DND-41 (cell line): ENCODE measurements at regions not wholly inside any gene's neighbourhood (a gene's known extent, or its start where the extent isn't known, plus 50 kb on each side); places are given as distances from the start of the nearest gene placed in this dataset.
A peak's percentile ranks its signal among the peaks of the same experiment; 100 is the strongest.

Experiments
- ATAC-seq: fragments of 200-7000 bp; cut with Tn5 transposase; 3 replicates; pipeline ENCODE4 v1.9.1; 2021; ENCODE audit warnings: low read depth; ENCODE audit not compliant: insufficient read depth
- DNase-seq: peaks from one replicate; pipeline ENCODE4 v3.0.0-alpha.2; 2020
- H2AFZ ChIP-seq: 2 replicates; pipeline ENCODE4 v1.6.0; 2012; ENCODE audit warnings: low read depth, low read length
- H3K27ac ChIP-seq: 2 replicates; pipeline ENCODE4 v1.5.1; 2012; ENCODE audit warnings: low read length, inconsistent platforms
- H3K27me3 ChIP-seq: fragments of 200-600 bp; sonication (generic); 2 replicates; pipeline ENCODE4 v1.6.0; 2012; ENCODE audit warnings: low read length, mild to moderate bottlenecking, inconsistent platforms; ENCODE audit not compliant: insufficient read depth, poor library complexity
- H3K36me3 ChIP-seq: 2 replicates; pipeline ENCODE4 v1.5.1; 2012; ENCODE audit warnings: low read length, inconsistent platforms; ENCODE audit not compliant: insufficient read depth
- H3K4me1 ChIP-seq: 2 replicates; pipeline ENCODE4 v1.5.1; 2012; ENCODE audit warnings: mild to moderate bottlenecking, low read length; ENCODE audit not compliant: insufficient read depth
- H3K4me2 ChIP-seq: 2 replicates; pipeline ENCODE4 v1.6.0; 2012; ENCODE audit warnings: mild to moderate bottlenecking, moderate library complexity, low read length, inconsistent platforms; ENCODE audit not compliant: insufficient read depth
- H3K4me3 ChIP-seq, 2 experiments: fragments of 200-600 bp in 1 of 2; shearing (Covaris generic) in 1 of 2; 2 replicates each; pipeline ENCODE4 v1.5.1; 2012 to 2016; ENCODE audit warnings: inconsistent platforms in 2 of 2, low read length in 2 of 2, mild to moderate bottlenecking in 2 of 2, low read depth in 1 of 2, moderate library complexity in 1 of 2
- H3K79me2 ChIP-seq: 2 replicates; pipeline ENCODE4 v1.6.0; 2012; ENCODE audit warnings: low read length, inconsistent platforms; ENCODE audit not compliant: insufficient read depth
- H3K9ac ChIP-seq: 2 replicates; pipeline ENCODE4 v1.6.0; 2012; ENCODE audit warnings: low read depth, mild to moderate bottlenecking, inconsistent platforms, low read length, moderate library complexity
- H3K9me3 ChIP-seq: 2 replicates; pipeline ENCODE4 v1.5.1; 2012; ENCODE audit warnings: low read length, moderate library complexity, mild to moderate bottlenecking, inconsistent platforms; ENCODE audit not compliant: insufficient read depth, severe bottlenecking
- H4K20me1 ChIP-seq: 2 replicates; pipeline ENCODE4 v1.6.0; 2012; ENCODE audit warnings: low read length; ENCODE audit not compliant: insufficient read depth
- EZH2 ChIP-seq: IDR thresholded peaks from 3 replicates; pipeline ENCODE4 v1.6.1; 2012; ENCODE audit warnings: borderline replicate concordance, low read depth, mild to moderate bottlenecking, moderate library complexity, low read length, inconsistent platforms; ENCODE audit not compliant: severe bottlenecking
- TF ChIP-seq, protein P1 (sequence below): IDR thresholded peaks from 2 replicates; pipeline ENCODE4 v1.5.1; 2012; ENCODE audit warnings: borderline replicate concordance, low read length, moderate library complexity, mild to moderate bottlenecking; ENCODE audit not compliant: poor library complexity, severe bottlenecking; ENCODE audit errors: extremely low read depth

DNA sequence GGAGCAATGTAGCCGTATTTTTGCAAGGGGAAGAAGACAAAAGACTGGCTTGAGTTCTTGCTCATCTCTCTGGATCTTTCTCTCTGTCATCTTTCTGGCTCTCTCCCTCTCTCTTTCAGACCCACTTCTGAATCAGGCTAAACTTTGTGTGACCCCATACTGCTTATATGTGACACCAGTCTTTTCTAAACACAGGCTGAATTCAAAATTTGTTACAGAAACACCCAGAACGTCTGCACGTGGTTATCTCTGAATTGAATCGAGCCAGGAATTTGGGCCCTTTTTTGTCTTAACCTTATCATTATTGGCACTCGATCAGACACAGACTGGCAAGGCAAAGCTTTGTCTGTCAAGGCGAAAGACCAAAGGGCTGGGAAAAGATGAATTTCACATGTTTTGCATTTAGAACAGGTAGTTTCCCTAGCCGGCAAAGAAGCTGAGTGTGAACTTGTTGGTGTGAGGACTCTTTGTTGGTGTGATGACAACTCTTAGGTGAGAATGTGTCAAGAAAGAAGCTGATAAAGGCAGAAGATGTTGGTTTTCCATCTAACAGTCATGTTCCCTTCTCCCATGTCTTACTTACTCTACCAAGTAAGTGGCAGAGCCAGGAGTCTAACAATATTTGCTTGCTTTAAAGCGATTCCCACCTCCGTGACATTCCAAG lies 150.2 kb upstream of the RFLNA start:
- no peak overlapping the region for H3K4me2 ChIP-seq
- H3K4me1 ChIP-seq, result peaks cover 4% of the 10 kb centered on the region; the same call in 1 of the 2 replicates
- H3K9ac ChIP-seq, result no peak overlapping the region
- no peaks in the 10 kb centered on the region for H3K79me2 ChIP-seq
- H3K9me3 ChIP-seq, result no peaks in the 10 kb centered on the region
- no peak for TF ChIP-seq EZH2
- TF ChIP-seq, protein P1, sequence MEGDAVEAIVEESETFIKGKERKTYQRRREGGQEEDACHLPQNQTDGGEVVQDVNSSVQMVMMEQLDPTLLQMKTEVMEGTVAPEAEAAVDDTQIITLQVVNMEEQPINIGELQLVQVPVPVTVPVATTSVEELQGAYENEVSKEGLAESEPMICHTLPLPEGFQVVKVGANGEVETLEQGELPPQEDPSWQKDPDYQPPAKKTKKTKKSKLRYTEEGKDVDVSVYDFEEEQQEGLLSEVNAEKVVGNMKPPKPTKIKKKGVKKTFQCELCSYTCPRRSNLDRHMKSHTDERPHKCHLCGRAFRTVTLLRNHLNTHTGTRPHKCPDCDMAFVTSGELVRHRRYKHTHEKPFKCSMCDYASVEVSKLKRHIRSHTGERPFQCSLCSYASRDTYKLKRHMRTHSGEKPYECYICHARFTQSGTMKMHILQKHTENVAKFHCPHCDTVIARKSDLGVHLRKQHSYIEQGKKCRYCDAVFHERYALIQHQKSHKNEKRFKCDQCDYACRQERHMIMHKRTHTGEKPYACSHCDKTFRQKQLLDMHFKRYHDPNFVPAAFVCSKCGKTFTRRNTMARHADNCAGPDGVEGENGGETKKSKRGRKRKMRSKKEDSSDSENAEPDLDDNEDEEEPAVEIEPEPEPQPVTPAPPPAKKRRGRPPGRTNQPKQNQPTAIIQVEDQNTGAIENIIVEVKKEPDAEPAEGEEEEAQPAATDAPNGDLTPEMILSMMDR, result no peak
- H3K4me3 ChIP-seq, result no peak overlapping the region
- no peaks in the 10 kb centered on the region for H3K27me3 ChIP-seq
- ATAC-seq (no peak), DNase-seq (no peak)
- no peak overlapping the region for H3K27ac ChIP-seq
- H3K36me3 ChIP-seq, result no peaks in the 10 kb centered on the region
- no peak overlapping the region for H2AFZ ChIP-seq
- H4K20me1 ChIP-seq, result no peaks in the 10 kb centered on the region

DNA sequence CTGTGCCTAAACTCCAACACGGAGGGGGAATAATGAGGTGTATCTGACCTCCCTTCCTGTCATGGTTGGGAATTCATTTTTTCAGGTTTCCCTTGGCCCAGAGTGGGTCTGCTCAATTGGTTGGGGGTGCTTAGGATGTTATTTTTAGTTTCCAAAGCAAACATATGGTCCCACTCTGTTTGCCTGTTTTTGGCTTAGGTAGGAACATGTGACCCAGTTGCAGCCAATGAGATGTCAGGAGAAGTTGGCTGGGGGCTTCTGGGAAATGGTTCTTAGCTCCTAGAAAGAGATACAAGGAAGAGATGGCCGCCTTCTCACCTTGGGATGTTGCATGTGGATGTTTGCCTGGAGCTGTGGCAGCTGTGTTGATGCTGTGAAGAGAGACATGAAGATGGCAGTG lies 147.9 kb upstream of the RFLNA start:
- TF ChIP-seq EZH2, result no peak
- TF ChIP-seq, protein P1, result no peak
- no peak for ATAC-seq
- H3K4me2 ChIP-seq, result no peak overlapping the region

DNA sequence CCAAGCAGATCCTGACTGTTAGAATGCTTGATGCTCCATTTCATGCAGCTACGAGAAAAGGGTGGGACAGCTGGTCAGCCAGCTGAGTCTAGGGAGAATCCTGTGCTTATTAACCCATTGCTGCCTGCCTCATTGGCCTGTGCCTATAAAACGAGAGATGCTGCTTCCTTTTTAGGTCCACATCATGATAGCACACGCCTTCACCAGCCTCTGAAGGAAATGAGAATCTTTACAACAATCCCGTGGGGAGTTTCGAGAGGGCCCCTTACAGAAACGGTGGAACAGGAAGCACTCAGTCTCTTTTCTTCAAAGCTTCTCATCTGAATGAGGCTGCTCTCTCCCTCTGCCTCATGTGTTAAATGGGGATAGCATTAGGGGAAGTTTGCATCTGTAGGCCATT lies 147.3 kb upstream of the RFLNA start:
- Histone ChIP-seq H3K27ac (no peak overlapping the region), H3K9me3 (no peaks in the 10 kb centered on the region), H3K79me2 (no peaks in the 10 kb centered on the region), H3K27me3 (no peaks in the 10 kb centered on the region), H3K9ac (no peak overlapping the region), H3K4me3 (no peak overlapping the region), H3K36me3 (no peaks in the 10 kb centered on the region), H3K4me2 (no peak overlapping the region), H3K4me1 (peaks cover 4% of the 10 kb centered on the region; the same call in 1 of the 2 replicates), H4K20me1 (no peaks in the 10 kb centered on the region), H2AFZ (0 out of 2 replicates have a peak overlapping the region, but pooled peaks have one; percentile 3)
- ATAC-seq (no peak), DNase-seq (no peak)
- TF ChIP-seq EZH2, result no peak
- TF ChIP-seq, protein P1, result no peak

More for the DNA sequence above, 147.9 kb upstream of the RFLNA start:
- DNase-seq, result no peak
- H3K79me2 ChIP-seq, result no peaks in the 10 kb centered on the region
- no peaks in the 10 kb centered on the region for H4K20me1 ChIP-seq
- no peak overlapping the region for H3K27ac ChIP-seq
- 0 out of 2 replicates have a peak overlapping the region, but pooled peaks have one; percentile 3 for H2AFZ ChIP-seq
- H3K4me1 ChIP-seq, result peaks cover 4% of the 10 kb centered on the region; the same call in 1 of the 2 replicates
- H3K27me3 ChIP-seq, result no peaks in the 10 kb centered on the region
- H3K4me3 ChIP-seq, result no peak overlapping the region
- no peak overlapping the region for H3K9ac ChIP-seq
- H3K9me3 ChIP-seq, result no peaks in the 10 kb centered on the region
- H3K36me3 ChIP-seq, result no peaks in the 10 kb centered on the region
